K562 (cell line): ENCODE measurements at regions not wholly inside any gene's neighbourhood (a gene's known extent, or its start where the extent isn't known, plus 50 kb on each side); places are given as distances from the start of the nearest gene placed in this dataset.

Experiments
- ATAC-seq: fragments of 200-7000 bp; cut with Tn5 transposase; 3 replicates; pipeline ENCODE4 v1.9.1; 2020; ENCODE audit warnings: moderate library complexity
- BruUV-seq: library from RNA; stranded (reverse); fragments of 400-500 nt; replicated peaks from 2 replicates; lab custom pipeline; 2021; lab: Mats Ljungman, UMichigan
- CTCF ChIA-PET: fragments of 300-600 bp; formaldehyde crosslinking; extraction: SDS; loops from one replicate; lab custom pipeline; 2021; ENCODE audit warnings: low intra/inter-chr PET ratio; lab: Yijun Ruan, JAX
- POLR2A ChIA-PET: fragments of 300-600, 350-650 bp; sonication (Branson Sonifier 250); formaldehyde crosslinking; extraction: SDS; loops from one replicate; lab custom pipeline; 2021; ENCODE audit warnings: antibody characterized with exemption, inconsistent platforms; lab: Yijun Ruan, JAX
- DNase-seq, 4 experiments: peaks; one replicate each; pipeline versions ENCODE4 v3.0.0 to v3.0.0-alpha.2; 2011 to 2018; ENCODE audit warnings: low spot score in 3 of 4, mixed read lengths in 3 of 4; ENCODE audit errors: extremely low read depth in 1 of 4
- FAIRE-seq: peaks from 2 replicates; lab custom pipeline; 2011; peaks lifted over from hg19 to GRCh38; lab: Jason Lieb, UNC
- H2AFZ ChIP-seq: 2 replicates; pipeline ENCODE4 v1.6.0; 2011; ENCODE audit warnings: low read depth, low read length, control low read depth, inconsistent platforms
- H3K27ac ChIP-seq: fragments of 200-600 bp; 3 replicates; pipeline ENCODE4 v1.8.0; 2011; ENCODE audit warnings: low read depth, mild to moderate bottlenecking, control low read depth, inconsistent platforms, low read length, moderate library complexity, mixed read lengths; ENCODE audit errors: extremely low read depth
- H3K27me3 ChIP-seq, 2 experiments: fragments of 300-600 bp in 1 of 2; 2 replicates in 1 of 2; 3 replicates in 1 of 2; pipeline versions ENCODE4 v1.6.0 to v1.8.0; 2011; ENCODE audit warnings: inconsistent platforms in 2 of 2, low read length in 2 of 2, mild to moderate bottlenecking in 1 of 2, mixed read lengths in 1 of 2, moderate library complexity in 1 of 2; ENCODE audit not compliant: control insufficient read depth in 2 of 2, insufficient read depth in 2 of 2
- H3K36me3 ChIP-seq: fragments of 300-600 bp; 3 replicates; pipeline ENCODE4 v1.8.0; 2011; ENCODE audit warnings: mild to moderate bottlenecking, low read length, inconsistent platforms; ENCODE audit not compliant: control insufficient read depth, insufficient read depth
- H3K4me1 ChIP-seq, 2 experiments: fragments of 200-600 bp in 1 of 2; replicated peaks in 1 of 2; 2 replicates in 1 of 2; 3 replicates in 1 of 2; pipeline versions ENCODE4 v1.5.1 to v1.8.0; 2011; ENCODE audit warnings: inconsistent platforms in 2 of 2, low read length in 2 of 2, mild to moderate bottlenecking in 1 of 2, mixed read lengths in 1 of 2, moderate library complexity in 1 of 2; ENCODE audit not compliant: control insufficient read depth in 2 of 2, insufficient read depth in 2 of 2
- H3K4me2 ChIP-seq: 2 replicates; pipeline ENCODE4 v1.6.1; 2011; ENCODE audit warnings: low read length, control low read depth, inconsistent platforms, mixed read lengths; ENCODE audit not compliant: insufficient read depth
- H3K4me3 ChIP-seq: fragments of 200-600 bp; sonication (generic), shearing (Covaris generic); 2 replicates; pipeline ENCODE4 v1.5.1; 2016; ENCODE audit warnings: control low read depth, inconsistent platforms
- H3K79me2 ChIP-seq: fragments of 200-600 bp; 3 replicates; pipeline ENCODE4 v1.8.0; 2011; ENCODE audit warnings: low read length, inconsistent platforms; ENCODE audit not compliant: control insufficient read depth, insufficient read depth
- H3K9ac ChIP-seq, 2 experiments: 2 replicates each; pipeline versions ENCODE4 v1.6.0 to v1.6.1; 2011; ENCODE audit warnings: low read depth in 2 of 2, low read length in 2 of 2, control low read depth in 1 of 2, inconsistent platforms in 1 of 2, mild to moderate bottlenecking in 1 of 2, mixed read lengths in 1 of 2; ENCODE audit not compliant: insufficient read depth in 1 of 2
- H3K9me1 ChIP-seq: one replicate; pipeline ENCODE4 v1.6.0; 2011; ENCODE audit warnings: inconsistent platforms, mild to moderate bottlenecking, low read length, moderate library complexity; ENCODE audit not compliant: control insufficient read depth, insufficient read depth
- H3K9me3 ChIP-seq: replicated peaks from 2 replicates; pipeline ENCODE4 v1.5.1; 2011; ENCODE audit warnings: low read depth, low read length, inconsistent platforms; ENCODE audit not compliant: control insufficient read depth, insufficient read depth
- H4K20me1 ChIP-seq: replicated peaks from 2 replicates; pipeline ENCODE4 v1.6.1; 2011; ENCODE audit warnings: low read length, inconsistent platforms, mixed read lengths; ENCODE audit not compliant: control insufficient read depth, insufficient read depth
- C11orf30 ChIP-seq: fragments of 450-650 bp; IDR thresholded peaks from 2 replicates; pipeline ENCODE4 v1.6.1; 2016; ENCODE audit warnings: low read depth, mild to moderate bottlenecking
- CTCFL ChIP-seq: IDR thresholded peaks from 2 replicates; pipeline ENCODE4 v1.6.1; 2011; ENCODE audit warnings: borderline replicate concordance, low read depth, mild to moderate bottlenecking, moderate library complexity, low read length; ENCODE audit not compliant: insufficient read depth, poor library complexity, severe bottlenecking
- ERF ChIP-seq: fragments of 450-650 bp; formaldehyde crosslinking; IDR thresholded peaks from 2 replicates; pipeline ENCODE4 v1.4.0; 2020; ENCODE audit warnings: mild to moderate bottlenecking, mixed read lengths
- HCFC1 ChIP-seq: IDR thresholded peaks from 2 replicates; pipeline ENCODE4 v1.6.1; 2012; ENCODE audit warnings: low read depth, low read length, improper control_type of control experiment
- HMGN3 ChIP-seq: IDR thresholded peaks from 2 replicates; pipeline ENCODE4 v1.6.1; 2011; ENCODE audit warnings: borderline replicate concordance, low read depth, mild to moderate bottlenecking, mixed read lengths, low read length; ENCODE audit not compliant: insufficient read length; ENCODE audit errors: extremely low read depth
- MAFG ChIP-seq: fragments of 450-650 bp; conservative IDR thresholded peaks from 2 replicates; pipeline ENCODE4 v1.6.1; 2016; ENCODE audit warnings: missing genetic modification characterization, missing compliant biosample characterization
- TBP ChIP-seq: optimal IDR thresholded peaks from 2 replicates; pipeline ENCODE3; 2011; ENCODE audit warnings: low read depth, low read length, improper control_type of control experiment
- ZNF133 ChIP-seq: fragments of 250-450 bp; sonication (Bioruptor Pico); IDR thresholded peaks from 2 replicates; pipeline ENCODE4 v1.4.0; 2020; ENCODE audit warnings: mild to moderate bottlenecking
- ZNF316 ChIP-seq: fragments of 450-650 bp; IDR thresholded peaks from 2 replicates; pipeline ENCODE4 v1.6.1; 2016
- ZNF778 ChIP-seq: fragments of 450-650 bp; formaldehyde crosslinking; IDR thresholded peaks from 2 replicates; pipeline ENCODE4 v1.4.0; 2020; ENCODE audit warnings: mild to moderate bottlenecking, moderate library complexity
- WGBS: fragments of 100-300 bp; shearing (Covaris generic); methylation state at CpG from one replicate; pipeline ENCODE4 v1.1.6; 2016; ENCODE audit warnings: low coverage, mixed read lengths; ENCODE audit not compliant: insufficient coverage; ENCODE audit errors: missing lambda C conversion rate; 5-methylcytosine and 5-hydroxymethylcytosine counted together
- in situ Hi-C: fragments of 300-500 bp; cut with MboI; formaldehyde crosslinking; loops from 4 replicates; pipeline ENCODE4 v1.15.0; 2018; ENCODE audit warnings: inconsistent platforms, mixed read lengths
- intact Hi-C: fragments of 100-400 bp; cut with micrococcal nuclease; formaldehyde crosslinking; loops from 2 replicates; pipeline ENCODE4 v1.14.2; 2022

DNA sequence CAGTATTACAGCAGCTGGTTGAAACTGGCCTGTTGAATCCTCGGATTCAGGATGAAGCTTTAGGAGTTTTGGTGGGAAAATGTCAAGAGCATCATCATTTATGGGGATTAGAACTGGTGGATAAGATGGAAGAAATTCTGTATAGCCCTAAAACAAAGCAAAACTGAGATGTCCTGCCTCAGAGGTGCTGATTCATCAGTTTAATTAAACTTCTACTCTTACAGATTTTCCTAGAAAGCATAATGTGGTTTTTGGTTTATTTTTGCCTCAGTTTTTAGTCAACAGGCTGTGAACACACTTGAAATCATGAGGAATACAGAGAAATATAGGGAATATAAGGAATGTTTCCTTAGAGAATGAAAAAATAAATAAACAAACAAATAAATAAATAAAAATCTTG lies 228.7 kb upstream of the POU3F2 start:
- Histone ChIP-seq H3K36me3 (no peaks in the 10 kb centered on the region), H3K27me3 (no peaks in the 10 kb centered on the region), H3K4me3 (no peak overlapping the region), H3K9me3 (no peaks in the 10 kb centered on the region), H3K9ac (no peak overlapping the region), H3K4me1 (no peaks in the 10 kb centered on the region), H3K9me1 (no peaks in the 10 kb centered on the region), H3K79me2 (no peaks in the 10 kb centered on the region), H3K4me2 (no peak overlapping the region), H2AFZ (no peak overlapping the region), H4K20me1 (no peaks in the 10 kb centered on the region), H3K27ac (no peak overlapping the region)
- FAIRE-seq (no peak), DNase-seq (no peak), ATAC-seq (no peak)
- intact Hi-C loops (no loop called here), in situ Hi-C loops (no loop called here)
- no TSS peak for BruUV-seq
- no peak for TF ChIP-seq TBP
- TF ChIP-seq ZNF133 (CRISPR knock-in tag) = no peak
- TF ChIP-seq HCFC1 = no peak
- TF ChIP-seq C11orf30 = no peak
- 0 out of 2 replicates have a peak, but pooled peaks have one; percentile 16 for TF ChIP-seq MAFG (tag)
- peak; percentile 15; the same call in 1 of the 2 replicates for TF ChIP-seq ZNF316
- TF ChIP-seq ZNF778 (CRISPR knock-in tag) = no peak
- TF ChIP-seq ERF (CRISPR knock-in tag) = no peak
- TF ChIP-seq HMGN3 = no peak
- no peak for TF ChIP-seq CTCFL
- WGBS = 0% methylated on average over 1 of the region's 1 CpG
- ChIA-PET CTCF (no interaction called here), POLR2A (interaction anchor here (0.6 kb wide), 1 partner anchor 319 kb away, joined by 3 read pairs; no protein-coding TSS in a partner anchor)
